NK-92 treated with Interleukin-12 subunit alpha and Interleukin-12 subunit beta, amount 100 ng/mL, for 24 hours (cell line): ENCODE measurements at regions not wholly inside any gene's neighbourhood (a gene's known extent, or its start where the extent isn't known, plus 50 kb on each side); places are given as distances from the start of the nearest gene placed in this dataset.
"Not testable (repeated sequence)": the region's sequence is repeated elsewhere in the genome, so short reads cannot be mapped to it uniquely, and the experiment has no call there.

Source experiments
- DNase-seq: peaks from one replicate; lab custom pipeline; 2025; lab: John Stamatoyannopoulos, UW

- no peak for DNase-seq
Observed at GRCh38 chr7:156547884-156548561, 92.6 kb upstream of the RNF32 start.

DNA sequence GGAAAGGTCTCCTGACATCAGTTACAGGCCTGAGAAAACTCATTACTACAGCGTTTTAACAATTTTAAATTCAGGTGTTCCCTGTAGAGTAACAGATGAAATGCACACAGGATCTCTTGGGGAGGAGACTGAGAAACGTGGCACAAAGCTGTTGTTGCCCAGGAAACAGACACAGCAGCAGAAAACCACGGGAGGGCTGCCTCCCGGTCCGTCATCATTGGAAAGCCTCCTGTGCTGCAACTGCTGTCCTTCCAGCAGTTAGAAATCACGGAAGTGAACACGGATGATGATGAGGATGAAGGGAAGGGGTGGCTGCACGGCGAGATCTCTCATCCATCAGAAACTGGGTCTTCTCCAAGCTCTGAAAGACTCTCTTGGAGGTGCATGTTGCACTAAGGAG, 94.6 kb upstream of the RNF32 start:
- DNase-seq: no peak

DNA sequence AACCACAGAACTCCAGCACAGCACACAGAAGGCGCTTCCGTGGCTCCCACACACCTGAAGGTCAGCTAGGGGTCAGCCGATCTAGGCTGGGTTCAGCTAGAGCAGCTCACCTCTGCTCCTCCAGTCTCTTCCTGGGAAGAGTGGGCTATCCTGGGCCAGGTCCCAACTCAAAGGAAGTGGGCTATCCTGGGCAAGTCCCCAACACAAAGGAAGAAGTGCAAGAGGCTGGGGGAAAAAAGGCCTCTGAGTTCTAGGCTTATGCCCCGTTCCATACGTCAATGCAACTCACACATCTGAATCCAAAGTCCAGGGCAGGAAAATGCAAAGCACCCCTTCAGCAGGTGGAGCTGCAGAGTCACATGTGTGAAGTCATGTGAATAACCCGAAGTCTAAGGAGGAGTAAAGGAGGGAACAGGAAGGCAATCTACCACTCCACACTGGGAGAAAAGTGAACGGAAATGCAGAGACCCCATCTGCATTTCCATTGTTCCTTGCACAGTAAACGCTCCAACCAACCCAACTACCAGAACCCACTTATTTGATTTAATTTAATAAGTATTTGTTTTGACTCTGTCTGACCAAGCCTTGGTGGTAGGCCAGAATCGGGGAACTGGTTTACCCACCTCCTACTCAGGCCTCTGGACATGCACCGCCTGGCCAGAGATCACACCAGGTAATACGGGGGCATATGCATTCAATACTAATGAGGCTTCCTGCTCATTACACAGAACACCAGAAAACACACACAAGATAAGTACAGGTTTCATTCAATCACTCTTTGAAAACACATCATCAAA, 95.5 kb upstream of the RNF32 start:
- no peak for DNase-seq

GRCh38 chr7:156543699-156544598, 96.6 kb upstream of the RNF32 start:
- no peak for DNase-seq

DNA sequence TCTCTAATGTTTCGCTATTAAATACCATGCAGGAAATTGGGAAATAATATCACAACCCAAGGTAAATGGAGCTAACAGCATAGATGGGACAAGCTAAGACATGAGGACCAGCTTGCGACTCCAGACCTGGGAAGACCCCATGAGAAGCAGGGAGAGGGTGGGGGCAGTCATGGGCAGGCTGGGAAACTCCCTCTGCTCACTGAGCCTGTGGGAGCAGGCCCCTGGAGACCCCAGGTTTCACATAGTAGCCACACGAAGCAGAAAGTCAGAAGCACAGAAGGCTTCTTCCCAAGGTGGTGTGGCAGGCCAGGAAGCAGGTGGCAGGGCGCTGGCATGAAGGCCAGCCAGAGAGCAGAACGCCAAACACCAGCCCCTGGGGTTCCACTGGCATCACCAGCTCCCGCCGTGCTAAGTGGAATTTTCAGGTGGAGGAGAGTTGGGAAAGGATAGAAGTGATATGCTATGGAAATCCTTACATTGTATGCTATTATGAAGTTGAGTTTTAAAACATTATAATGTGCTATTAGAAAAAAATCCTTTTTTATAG, 99.9 kb upstream of the RNF32 start:
- no peak for DNase-seq

DNA sequence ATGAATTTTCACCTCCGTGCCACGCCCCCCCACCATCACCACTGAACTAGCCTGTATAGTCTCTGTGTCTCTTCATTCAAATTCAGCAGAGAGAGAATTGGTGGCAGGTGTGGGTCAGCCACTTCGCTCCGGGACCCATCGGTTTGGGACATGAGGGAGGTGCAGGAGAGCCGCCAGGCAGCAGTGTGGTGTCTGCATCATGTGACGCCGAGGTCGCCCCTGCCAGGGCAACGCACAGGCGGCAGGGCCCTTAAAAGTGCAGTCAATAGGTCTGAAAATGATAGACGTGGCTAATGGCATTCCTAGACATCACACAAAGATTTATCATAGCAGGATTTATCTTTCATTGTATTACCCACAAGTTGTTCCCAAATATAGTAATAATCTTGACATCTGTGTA, 100.6 kb upstream of the RNF32 start:
- no peak for DNase-seq

DNA sequence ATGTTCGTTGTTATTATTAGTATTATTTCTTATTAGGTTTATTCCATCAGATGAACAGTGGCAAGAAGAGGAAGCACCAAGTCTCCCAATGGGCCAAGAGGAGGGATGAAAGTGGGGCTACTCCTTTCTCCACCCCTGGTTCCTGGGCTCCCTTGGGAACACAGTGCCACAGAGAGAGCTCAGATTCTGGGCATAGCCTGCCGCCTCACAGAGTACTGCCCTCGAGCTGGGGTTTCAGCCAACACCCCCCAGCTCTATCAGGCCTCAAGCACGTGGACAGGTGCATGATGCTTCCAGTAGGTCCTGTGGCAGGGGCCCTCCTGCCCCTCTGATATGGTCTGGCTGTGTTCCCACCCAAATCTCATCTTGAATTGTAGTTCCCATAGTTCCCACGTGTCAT, 103.6 kb upstream of the RNF32 start:
- no peak for DNase-seq

DNA sequence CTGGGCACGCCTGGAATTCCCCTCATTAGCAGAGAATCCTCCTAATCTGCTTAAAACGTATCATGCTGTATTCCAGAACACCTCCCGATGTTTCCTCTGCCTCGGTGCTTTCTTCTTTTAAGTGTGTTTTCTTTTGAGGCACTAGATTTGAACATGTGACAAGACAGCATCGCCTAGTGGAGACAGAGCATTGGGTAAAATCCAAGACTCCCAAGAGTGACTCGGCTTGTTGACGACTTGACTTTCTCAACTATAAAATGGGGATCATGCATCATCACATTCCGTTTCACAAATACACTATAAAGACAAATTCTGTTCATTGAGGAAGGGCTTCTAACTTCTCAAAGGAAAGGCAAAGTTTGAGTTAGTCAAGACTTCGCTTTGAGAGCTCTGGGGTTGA, 105.6 kb upstream of the RNF32 start:
- no peak for DNase-seq

DNA sequence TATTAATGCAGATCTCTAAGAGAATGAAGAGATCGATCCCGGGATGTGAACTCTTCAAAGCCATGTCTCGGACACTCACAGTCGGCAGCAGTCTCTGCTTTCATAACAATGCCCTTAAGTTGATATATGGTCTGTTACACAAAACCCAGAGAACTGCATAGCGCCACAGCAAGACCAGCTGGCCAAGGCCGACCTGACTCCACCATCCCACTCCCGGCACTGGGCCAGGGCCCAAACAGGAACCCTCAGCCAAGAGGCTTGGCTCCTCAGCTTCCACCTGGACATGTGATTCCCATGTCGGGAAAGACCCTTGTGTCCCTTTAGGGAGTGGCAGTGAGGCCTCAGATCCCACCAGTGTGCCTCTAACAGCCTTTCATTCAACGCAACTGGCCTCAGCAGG, 106.6 kb upstream of the RNF32 start:
- DNase-seq: no peak

DNA sequence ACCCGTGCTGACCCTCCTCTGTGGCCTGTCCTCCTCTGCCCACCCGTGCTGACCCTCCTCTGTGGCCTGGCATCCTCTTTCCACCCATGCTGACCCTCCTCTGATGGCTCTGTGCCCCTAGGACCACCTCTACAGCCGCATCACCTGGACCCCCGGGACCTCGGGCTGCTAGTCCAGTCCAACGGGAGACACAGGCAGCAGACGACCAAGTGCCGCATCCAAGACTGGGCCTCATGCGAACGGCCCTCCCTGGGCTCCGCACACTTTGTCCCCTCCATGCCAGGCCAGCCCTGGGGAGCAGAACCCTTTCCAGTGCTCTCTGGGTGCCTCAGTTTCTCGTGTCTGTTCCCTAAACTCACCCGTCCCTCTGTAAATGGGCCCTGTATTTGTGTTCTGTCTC, 107.2 kb upstream of the RNF32 start:
- DNase-seq: no peak

- DNase-seq: no peak
Observed at GRCh38 chr7:156532016-156532602, 108.5 kb upstream of the RNF32 start.

DNA sequence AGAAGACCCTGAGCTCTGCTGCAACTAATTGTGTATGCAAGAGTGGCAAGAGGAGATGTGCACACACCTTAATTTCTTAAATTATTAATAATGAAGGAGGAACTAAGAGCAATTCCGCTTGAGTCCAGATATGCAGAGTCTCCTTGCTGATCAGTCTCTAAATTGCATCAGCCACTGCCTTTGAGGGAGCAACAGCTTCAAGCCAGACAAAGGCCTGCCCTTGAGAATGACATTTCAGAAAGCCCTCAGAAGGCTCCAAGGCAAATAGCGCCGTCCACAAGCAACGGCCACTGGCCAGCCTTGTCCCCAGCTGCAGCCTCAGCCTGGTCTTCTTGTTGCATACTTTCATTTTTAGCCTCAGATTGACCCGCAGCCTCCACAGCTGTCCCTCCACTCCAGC, 110.6 kb upstream of the RNF32 start:
- no peak for DNase-seq

DNA sequence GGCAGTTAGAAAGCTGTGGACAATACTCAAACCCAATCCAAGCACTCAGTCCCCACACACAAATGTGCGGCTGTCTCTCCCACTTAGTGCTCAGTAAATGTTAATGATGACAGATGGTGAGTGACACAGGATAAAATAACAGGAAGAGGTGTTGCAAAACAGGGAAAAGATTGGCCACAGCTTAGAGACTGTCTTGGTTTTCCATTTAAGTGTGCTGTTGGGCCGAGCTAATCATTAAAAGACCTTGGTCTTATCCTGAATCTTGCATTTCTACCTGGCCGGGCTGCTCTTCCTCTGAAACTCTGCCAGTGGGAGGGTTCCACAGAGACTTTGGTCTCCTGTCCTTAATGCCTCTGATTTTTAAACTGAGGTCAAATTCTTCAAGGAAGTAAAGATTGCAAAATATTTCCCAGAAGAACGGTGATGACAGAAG, 113.1 kb upstream of the RNF32 start:
- DNase-seq: no peak

GRCh38 chr7:156524818-156525597, 115.6 kb upstream of the RNF32 start:
- DNase-seq: no peak

- no peak for DNase-seq
Observed at GRCh38 chr7:156523447-156524048, 117.0 kb upstream of the RNF32 start.

GRCh38 chr7:156522801-156523200, 117.8 kb upstream of the RNF32 start:
- DNase-seq: no peak

- no peak for DNase-seq
Observed at GRCh38 chr7:156519070-156519469, 121.5 kb upstream of the RNF32 start.

DNA sequence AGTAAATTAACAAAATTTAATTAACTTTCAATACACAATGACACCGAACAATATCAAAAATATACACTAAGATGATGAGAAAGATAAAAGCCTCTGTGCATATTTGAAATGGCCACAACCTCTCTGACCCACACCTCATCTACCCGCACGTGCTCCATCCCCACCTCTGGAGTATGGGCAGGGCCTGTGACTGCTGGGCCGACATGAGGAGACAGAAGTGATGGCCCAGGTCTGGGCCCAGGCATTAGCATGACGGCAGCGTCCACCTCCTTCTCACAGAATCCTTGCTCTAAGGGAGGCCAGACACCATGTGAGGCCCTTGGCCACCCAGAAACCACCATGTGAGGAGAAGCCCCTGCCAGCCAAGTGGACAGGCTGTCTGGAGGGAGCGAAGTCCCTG, 122.1 kb upstream of the RNF32 start:
- no peak for DNase-seq

DNA sequence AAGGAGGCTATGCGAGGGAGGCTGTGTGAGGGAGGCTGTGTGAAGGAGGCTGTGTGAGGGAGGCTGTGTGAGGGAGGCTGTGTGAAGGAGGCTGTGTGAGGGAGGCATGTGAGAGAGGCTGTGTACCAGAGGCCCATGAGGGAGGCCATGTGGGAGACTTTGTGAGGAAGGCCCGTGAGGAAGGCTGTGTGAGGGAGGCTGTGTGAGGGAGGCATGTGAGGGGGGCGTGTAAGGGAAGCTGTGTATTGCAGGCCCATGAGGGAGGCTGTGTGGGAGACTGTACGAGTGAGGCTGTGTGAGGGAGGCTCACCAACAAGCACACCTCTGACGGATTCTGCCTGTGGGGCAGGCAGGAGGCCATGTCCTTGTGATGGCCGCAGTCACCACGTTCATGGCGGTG, 122.7 kb upstream of the RNF32 start:
- not testable (repeated sequence) for DNase-seq

DNA sequence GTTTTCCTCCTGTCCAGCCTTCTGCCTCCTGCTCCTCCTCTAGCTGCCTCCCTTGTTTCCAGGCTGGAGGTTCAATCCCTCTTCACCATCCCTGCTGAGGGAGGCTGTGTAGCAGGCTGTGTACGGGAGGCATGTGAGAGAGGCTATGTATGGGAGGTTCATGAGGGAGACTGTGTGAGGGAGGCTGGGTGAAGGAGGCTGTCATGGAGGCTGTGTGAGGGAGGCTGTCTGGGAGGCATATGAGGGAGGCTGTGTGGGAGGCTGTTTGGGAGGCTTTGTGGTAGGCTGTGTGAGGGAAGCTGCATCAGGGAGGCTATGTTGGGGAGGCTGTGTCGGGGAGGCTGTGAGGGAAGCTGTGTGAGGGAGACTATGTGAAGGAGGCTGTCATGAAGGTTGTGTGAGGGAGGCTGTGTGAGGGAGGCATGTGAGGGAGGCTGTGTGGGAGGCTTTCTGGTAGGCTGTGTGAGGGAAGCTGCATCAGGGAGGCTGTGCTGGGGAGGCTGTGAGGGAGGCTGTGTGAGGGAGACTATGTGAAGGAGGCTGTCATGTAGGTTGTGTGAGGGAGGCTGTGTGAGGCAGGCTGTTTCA, 123.7 kb upstream of the RNF32 start:
- DNase-seq: no peak
